Breast epithelium (tissue), 3 donors: ENCODE measurements at regions not wholly inside any gene's neighbourhood (a gene's known extent, or its start where the extent isn't known, plus 50 kb on each side); places are given as distances from the start of the nearest gene placed in this dataset.

ENCODE experiments used
- POLR2A ChIP-seq: fragments of 450-650 bp; IDR thresholded peaks from one replicate; pipeline ENCODE4 v1.6.1; 2016; ENCODE audit warnings: antibody characterized with exemption, mild to moderate bottlenecking, moderate library complexity
- POLR2AphosphoS5 ChIP-seq, 3 donors: sonication (generic); formaldehyde crosslinking; IDR thresholded peaks; one replicate each; pipeline ENCODE4 v1.6.1; 2017; ENCODE audit warnings: antibody characterized with exemption in 3 of 3
- TF ChIP-seq, protein P1 (sequence below), 3 donors: fragments of 450-650 bp; IDR thresholded peaks; one replicate each; pipeline ENCODE4 v1.5.1; 2016 to 2017; ENCODE audit warnings: antibody characterized with exemption in 3 of 3, mild to moderate bottlenecking in 3 of 3, moderate library complexity in 3 of 3

DNA sequence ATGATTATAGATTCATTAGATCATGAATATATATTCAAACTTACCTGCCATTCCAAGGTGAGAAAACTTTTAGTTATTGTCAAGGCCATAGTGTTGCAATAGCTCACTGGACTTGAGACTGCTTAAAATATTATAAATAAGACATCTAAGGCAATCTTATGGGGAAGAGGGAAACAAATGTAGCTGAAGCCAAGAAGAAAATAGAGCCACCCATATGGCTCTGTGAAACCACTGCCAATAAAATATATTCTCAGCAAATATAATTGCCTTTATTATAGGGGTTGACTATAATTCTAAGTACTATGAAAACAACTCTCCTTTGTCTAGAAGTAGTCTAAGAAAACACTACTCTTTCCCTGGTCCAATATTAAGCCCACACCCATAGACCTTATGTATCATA is 938.5 kb downstream of the FSTL5 start:
- TF ChIP-seq, protein P1, sequence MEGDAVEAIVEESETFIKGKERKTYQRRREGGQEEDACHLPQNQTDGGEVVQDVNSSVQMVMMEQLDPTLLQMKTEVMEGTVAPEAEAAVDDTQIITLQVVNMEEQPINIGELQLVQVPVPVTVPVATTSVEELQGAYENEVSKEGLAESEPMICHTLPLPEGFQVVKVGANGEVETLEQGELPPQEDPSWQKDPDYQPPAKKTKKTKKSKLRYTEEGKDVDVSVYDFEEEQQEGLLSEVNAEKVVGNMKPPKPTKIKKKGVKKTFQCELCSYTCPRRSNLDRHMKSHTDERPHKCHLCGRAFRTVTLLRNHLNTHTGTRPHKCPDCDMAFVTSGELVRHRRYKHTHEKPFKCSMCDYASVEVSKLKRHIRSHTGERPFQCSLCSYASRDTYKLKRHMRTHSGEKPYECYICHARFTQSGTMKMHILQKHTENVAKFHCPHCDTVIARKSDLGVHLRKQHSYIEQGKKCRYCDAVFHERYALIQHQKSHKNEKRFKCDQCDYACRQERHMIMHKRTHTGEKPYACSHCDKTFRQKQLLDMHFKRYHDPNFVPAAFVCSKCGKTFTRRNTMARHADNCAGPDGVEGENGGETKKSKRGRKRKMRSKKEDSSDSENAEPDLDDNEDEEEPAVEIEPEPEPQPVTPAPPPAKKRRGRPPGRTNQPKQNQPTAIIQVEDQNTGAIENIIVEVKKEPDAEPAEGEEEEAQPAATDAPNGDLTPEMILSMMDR (IDR thresholded peaks at IDR 0.05), result no peak
- no peak for TF ChIP-seq POLR2AphosphoS5 (IDR thresholded peaks at IDR 0.05)
- no peak for TF ChIP-seq POLR2A
